Hepatocyte (in vitro differentiated cells): ENCODE measurements at regions not wholly inside any gene's neighbourhood (a gene's known extent, or its start where the extent isn't known, plus 50 kb on each side); places are given as distances from the start of the nearest gene placed in this dataset.

Source experiments
- CTCF ChIP-seq: fragments of 200-600 bp; sonication (generic); IDR thresholded peaks from 2 replicates; pipeline ENCODE4 v1.5.1; 2016; ENCODE audit warnings: antibody characterized with exemption, mild to moderate bottlenecking; ENCODE audit not compliant: poor library complexity
- EZH2 ChIP-seq: fragments of 200-600 bp; sonication (generic); IDR thresholded peaks from 2 replicates; pipeline ENCODE4 v1.6.1; 2016; ENCODE audit warnings: antibody characterized with exemption, mild to moderate bottlenecking, borderline replicate concordance
- EZH2phosphoT487 ChIP-seq: fragments of 200-600 bp; sonication (generic); IDR thresholded peaks from one replicate; pipeline ENCODE4 v1.6.1; 2018; ENCODE audit warnings: antibody characterized with exemption, mild to moderate bottlenecking, low read depth, moderate library complexity; ENCODE audit not compliant: unreplicated experiment, severe bottlenecking

GRCh38 chr9:88742483-88742882, 207.5 kb downstream of the NXNL2 start:
- TF ChIP-seq CTCF (no peak), EZH2phosphoT487 (no peak), EZH2 (no peak)
